H1 (cell line): ENCODE measurements at regions not wholly inside any gene's neighbourhood (a gene's known extent, or its start where the extent isn't known, plus 50 kb on each side); places are given as distances from the start of the nearest gene placed in this dataset.

Source experiments
- CTCF ChIA-PET: fragments of 300-600 bp; sonication (Branson Sonifier 250); formaldehyde crosslinking; loops from one replicate; lab custom pipeline; 2021; ENCODE audit not compliant: partially characterized antibody; lab: Charles Lee
- POLR2A ChIA-PET: fragments of 300-600 bp; sonication (Branson Sonifier 250); formaldehyde crosslinking; loops from one replicate; lab custom pipeline; 2021; ENCODE audit warnings: inconsistent platforms; ENCODE audit not compliant: partially characterized antibody; lab: Charles Lee
- DNase-seq, 2 experiments: peaks; one replicate each; pipeline versions ENCODE4 v3.0.0 to v3.0.0-alpha.2; 2010 to 2022; ENCODE audit warnings: low spot score in 2 of 2, low read depth in 1 of 2, mixed read lengths in 1 of 2
- FAIRE-seq: peaks from 2 replicates; lab custom pipeline; 2011; peaks lifted over from hg19 to GRCh38; lab: Jason Lieb, UNC
- H2AFZ ChIP-seq: 2 replicates; pipeline ENCODE4 v1.8.1; 2012; ENCODE audit warnings: low read length, inconsistent platforms
- H2AK5ac ChIP-seq: 2 replicates; pipeline ENCODE4 v1.6.1; 2013; ENCODE audit warnings: low read depth, low read length
- H2BK120ac ChIP-seq: replicated peaks from 2 replicates; pipeline ENCODE3; 2013; ENCODE audit warnings: low read depth, low read length, inconsistent platforms
- H2BK12ac ChIP-seq: 2 replicates; pipeline ENCODE4 v1.6.1; 2013; ENCODE audit warnings: low read depth, low read length
- H2BK15ac ChIP-seq: 2 replicates; pipeline ENCODE4 v1.6.1; 2013; ENCODE audit warnings: low read length
- H2BK20ac ChIP-seq: 2 replicates; pipeline ENCODE4 v1.6.1; 2013; ENCODE audit warnings: low read length
- H2BK5ac ChIP-seq: 2 replicates; pipeline ENCODE4 v1.6.1; 2013; ENCODE audit warnings: low read depth, low read length
- H3K14ac ChIP-seq: 2 replicates; pipeline ENCODE4 v1.6.1; 2013; ENCODE audit warnings: inconsistent platforms; ENCODE audit not compliant: insufficient read length
- H3K18ac ChIP-seq: 2 replicates; pipeline ENCODE4 v1.6.1; 2013; ENCODE audit warnings: low read length; ENCODE audit errors: extremely low read depth
- H3K23ac ChIP-seq: 2 replicates; pipeline ENCODE4 v1.6.1; 2013; ENCODE audit warnings: inconsistent platforms; ENCODE audit not compliant: insufficient read length
- H3K23me2 ChIP-seq: 2 replicates; pipeline ENCODE4 v1.6.1; 2013; ENCODE audit warnings: low read depth, low read length
- H3K27ac ChIP-seq: 2 replicates; pipeline ENCODE4 v1.6.1; 2011; ENCODE audit warnings: low read depth, low read length, inconsistent platforms
- H3K27me3 ChIP-seq, 4 experiments: replicated peaks in 1 of 4; 1 replicate in 1 of 4; 2 replicates in 3 of 4; pipeline versions ENCODE4 v1.6.1 to v1.8.1; 2011 to 2013; ENCODE audit warnings: low read length in 3 of 4, mild to moderate bottlenecking in 3 of 4, inconsistent platforms in 2 of 4, mixed read lengths in 2 of 4, moderate library complexity in 1 of 4; ENCODE audit not compliant: control insufficient read depth in 3 of 4, insufficient read depth in 3 of 4; ENCODE audit errors: extremely low read depth in 1 of 4
- H3K36me3 ChIP-seq, 4 experiments: 2 replicates each; pipeline versions ENCODE4 v1.6.1 to v1.8.1; 2011 to 2013; ENCODE audit warnings: mild to moderate bottlenecking in 4 of 4, low read length in 3 of 4, moderate library complexity in 2 of 4, control low read depth in 1 of 4, inconsistent platforms in 1 of 4; ENCODE audit not compliant: insufficient read depth in 4 of 4, control insufficient read depth in 2 of 4
- H3K4ac ChIP-seq: replicated peaks from 2 replicates; pipeline ENCODE3; 2013; ENCODE audit warnings: low read length, low read depth, mixed read lengths, inconsistent platforms; ENCODE audit not compliant: insufficient read length
- H3K4me1 ChIP-seq, 4 experiments: replicated peaks in 1 of 4; 1 replicate in 1 of 4; 2 replicates in 3 of 4; pipeline versions ENCODE4 v1.6.1 to v1.8.1; 2011 to 2013; ENCODE audit warnings: low read length in 3 of 4, inconsistent platforms in 2 of 4, mixed read lengths in 1 of 4; ENCODE audit not compliant: insufficient read depth in 4 of 4, control insufficient read depth in 3 of 4
- H3K4me2 ChIP-seq, 2 experiments: 2 replicates each; pipeline versions ENCODE4 v1.6.1 to v1.8.1; 2011 to 2013; ENCODE audit warnings: low read depth in 2 of 2, low read length in 2 of 2, control low read depth in 1 of 2, inconsistent platforms in 1 of 2, mild to moderate bottlenecking in 1 of 2; ENCODE audit not compliant: insufficient read depth in 1 of 2
- H3K4me3 ChIP-seq, 4 experiments: fragments of 200-600, 300-600 bp in 1 of 4; sonication (generic), shearing (Covaris generic), sonication (Bioruptor Twin) in 1 of 4; 2 replicates each; pipeline versions ENCODE4 v1.5.1 to v1.8.1; 2011 to 2016; ENCODE audit warnings: low read length in 4 of 4, low read depth in 3 of 4, control low read depth in 2 of 4, inconsistent platforms in 2 of 4, mild to moderate bottlenecking in 2 of 4, mixed read lengths in 1 of 4, moderate library complexity in 1 of 4; ENCODE audit not compliant: insufficient read depth in 2 of 4; ENCODE audit errors: extremely low read depth in 1 of 4
- H3K56ac ChIP-seq: replicated peaks from 2 replicates; pipeline ENCODE3; 2013; ENCODE audit warnings: low read depth, mild to moderate bottlenecking, mixed read lengths, low read length, inconsistent platforms; ENCODE audit not compliant: insufficient read length
- H3K79me1 ChIP-seq: 2 replicates; pipeline ENCODE4 v1.6.1; 2013; ENCODE audit warnings: low read depth, low read length, control low read depth
- H3K79me2 ChIP-seq, 2 experiments: 2 replicates each; pipeline versions ENCODE4 v1.6.1 to v1.8.1; 2012 to 2013; ENCODE audit warnings: low read length in 2 of 2, mild to moderate bottlenecking in 2 of 2, inconsistent platforms in 1 of 2; ENCODE audit not compliant: insufficient read depth in 2 of 2, control insufficient read depth in 1 of 2
- H3K9ac ChIP-seq, 4 experiments: replicated peaks in 1 of 4; 1 replicate in 1 of 4; 2 replicates in 3 of 4; pipeline versions ENCODE4 v1.6.1 to v1.8.1; 2011 to 2013; ENCODE audit warnings: low read depth in 3 of 4, low read length in 3 of 4, control low read depth in 2 of 4, mild to moderate bottlenecking in 2 of 4, moderate library complexity in 2 of 4, inconsistent platforms in 1 of 4; ENCODE audit errors: extremely low read depth in 1 of 4
- H3K9me3 ChIP-seq, 2 experiments: 2 replicates each; pipeline versions ENCODE4 v1.6.1 to v1.8.1; 2012 to 2013; ENCODE audit warnings: mild to moderate bottlenecking in 2 of 2, moderate library complexity in 2 of 2, control low read depth in 1 of 2, inconsistent platforms in 1 of 2, low read depth in 1 of 2, low read length in 1 of 2, mixed read lengths in 1 of 2; ENCODE audit not compliant: insufficient read depth in 2 of 2
- H4K20me1 ChIP-seq, 2 experiments: replicated peaks in 1 of 2; 2 replicates each; pipeline versions ENCODE3 to v1.8.1; 2011 to 2013; ENCODE audit warnings: inconsistent platforms in 2 of 2, low read length in 2 of 2, mild to moderate bottlenecking in 1 of 2; ENCODE audit not compliant: insufficient read depth in 2 of 2, control insufficient read depth in 1 of 2
- H4K5ac ChIP-seq: 2 replicates; pipeline ENCODE4 v1.6.1; 2013; ENCODE audit warnings: low read length, low read depth, mixed read lengths, inconsistent platforms; ENCODE audit not compliant: insufficient read length
- H4K8ac ChIP-seq: 2 replicates; pipeline ENCODE4 v1.8.0; 2013; ENCODE audit warnings: mild to moderate bottlenecking, moderate library complexity, low read length, inconsistent platforms; ENCODE audit not compliant: insufficient read depth; ENCODE audit errors: extremely low read depth
- H4K91ac ChIP-seq: replicated peaks from 2 replicates; pipeline ENCODE3; 2013; ENCODE audit warnings: low read length, mixed read lengths, inconsistent platforms; ENCODE audit not compliant: insufficient read length
- ASH2L ChIP-seq: fragments of 200-600, 300-600 bp; sonication (generic); IDR thresholded peaks from one replicate; pipeline ENCODE4 v1.7.1; 2017; ENCODE audit warnings: low read length
- BRCA1 ChIP-seq: IDR thresholded peaks from 2 replicates; pipeline ENCODE4 v1.6.1; 2012; ENCODE audit warnings: low read depth, low read length, improper control_type of control experiment
- CREB1 ChIP-seq: IDR thresholded peaks from 2 replicates; pipeline ENCODE4 v1.6.1; 2012; ENCODE audit warnings: inconsistent platforms
- CTBP2 ChIP-seq: IDR thresholded peaks from 2 replicates; pipeline ENCODE4 v1.7.0; 2011; ENCODE audit warnings: borderline replicate concordance, mild to moderate bottlenecking, moderate library complexity, mixed read lengths, low read length; ENCODE audit not compliant: insufficient read depth, insufficient read length
- EGR1 ChIP-seq: IDR thresholded peaks from 2 replicates; pipeline ENCODE4 v1.6.1; 2011; ENCODE audit warnings: low read depth, low read length, borderline replicate concordance
- GABPA ChIP-seq: IDR thresholded peaks from 2 replicates; pipeline ENCODE4 v1.6.1; 2011; ENCODE audit warnings: mild to moderate bottlenecking, low read length, moderate library complexity, borderline replicate concordance; ENCODE audit not compliant: insufficient read depth
- KDM4A ChIP-seq: IDR thresholded peaks from one replicate; pipeline ENCODE4 v1.7.1; 2012; ENCODE audit warnings: low read depth, mild to moderate bottlenecking, moderate library complexity, low read length, inconsistent platforms; ENCODE audit not compliant: severe bottlenecking
- KDM5A ChIP-seq: fragments of 200-600 bp; IDR thresholded peaks from 2 replicates; pipeline ENCODE4 v1.7.1; 2012; ENCODE audit warnings: mild to moderate bottlenecking, low read length, inconsistent platforms, mixed read lengths
- NRF1 ChIP-seq: IDR thresholded peaks from 2 replicates; pipeline ENCODE4 v1.6.1; 2011; ENCODE audit warnings: mild to moderate bottlenecking, low read depth, low read length, improper control_type of control experiment
- PHF8 ChIP-seq: fragments of 200-600 bp; sonication (generic); conservative IDR thresholded peaks from 2 replicates; pipeline ENCODE4 v1.7.1; 2012; ENCODE audit warnings: low read depth, mild to moderate bottlenecking, inconsistent platforms, low read length, moderate library complexity
- POU5F1 ChIP-seq: IDR thresholded peaks from 2 replicates; pipeline ENCODE4 v1.6.1; 2011; ENCODE audit warnings: low read depth, mild to moderate bottlenecking, low read length, moderate library complexity
- RFX5 ChIP-seq: IDR thresholded peaks from 2 replicates; pipeline ENCODE4 v1.6.1; 2011; ENCODE audit warnings: low read depth, low read length, improper control_type of control experiment, borderline replicate concordance
- TBP ChIP-seq: IDR thresholded peaks from 2 replicates; pipeline ENCODE4 v1.6.1; 2011; ENCODE audit warnings: low read depth, low read length, improper control_type of control experiment
- TCF12 ChIP-seq: IDR thresholded peaks from 2 replicates; pipeline ENCODE4 v1.6.1; 2011; ENCODE audit warnings: low read depth, mild to moderate bottlenecking, low read length
- YY1 ChIP-seq: IDR thresholded peaks from 2 replicates; pipeline ENCODE4 v1.6.1; 2011; ENCODE audit warnings: low read depth, mild to moderate bottlenecking, low read length
- ZNF274 ChIP-seq: IDR thresholded peaks from 2 replicates; pipeline ENCODE4 v1.7.0; 2012; ENCODE audit warnings: low read length, borderline replicate concordance; ENCODE audit errors: extremely low read depth
- WGBS, 2 experiments: shearing (Covaris generic) in 1 of 2; methylation state at CpG; one replicate each; pipeline versions ENCODE4 v1.1.6 to v1.1.7; 2013 to 2015; ENCODE audit warnings: low lambda C conversion rate in 2 of 2, mixed read lengths in 2 of 2, inconsistent platforms in 1 of 2, low coverage in 1 of 2, missing lambda C conversion rate in 1 of 2; ENCODE audit not compliant: insufficient replicate concordance in 2 of 2, insufficient coverage in 1 of 2, insufficient read length in 1 of 2; ENCODE audit errors: extremely low coverage in 1 of 2, missing lambda C conversion rate in 1 of 2; 5-methylcytosine and 5-hydroxymethylcytosine counted together

DNA sequence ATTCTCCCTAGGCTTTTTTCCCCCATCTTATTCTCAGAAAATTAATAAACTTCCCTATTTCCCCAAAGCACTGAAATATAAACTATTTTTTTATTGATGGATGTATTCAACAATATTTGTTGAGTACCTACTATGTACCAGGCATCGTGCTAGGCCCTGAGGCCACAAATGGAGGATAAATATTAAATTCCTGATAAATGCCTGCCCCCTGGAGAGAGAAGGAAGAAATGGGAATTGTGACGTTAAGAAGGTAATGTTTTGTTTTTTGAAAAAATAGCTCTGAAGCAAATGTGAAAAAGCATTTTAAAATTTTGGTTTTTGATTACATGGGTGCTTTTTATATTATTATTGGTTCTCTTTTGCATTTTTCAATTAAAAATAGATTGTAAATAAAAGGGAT lies 60.5 kb upstream of the DPT start:
- Histone ChIP-seq H2BK12ac (no peak overlapping the region), H3K56ac (no peak overlapping the region), H3K79me2 (no peaks in the 10 kb centered on the region), H2AFZ (no peak overlapping the region), H3K23me2 (no peaks in the 10 kb centered on the region; the same call in 1 of the 2 replicates), H2BK5ac (no peak overlapping the region), H3K9ac (no peak overlapping the region), H3K36me3 (no peaks in the 10 kb centered on the region), H3K4me3 (no peak overlapping the region), H2BK15ac (no peak overlapping the region), H3K18ac (no peak overlapping the region), H3K79me1 (no peaks in the 10 kb centered on the region), H3K27me3 (no peaks in the 10 kb centered on the region), H3K4ac (no peak overlapping the region), H2BK120ac (no peak overlapping the region), H4K91ac (no peak overlapping the region), H4K20me1 (no peaks in the 10 kb centered on the region), H2AK5ac (no peak overlapping the region), H3K4me1 (no peaks in the 10 kb centered on the region), H3K23ac (no peak overlapping the region), H3K14ac (no peak overlapping the region), H3K9me3 (no peaks in the 10 kb centered on the region), H4K8ac (no peak overlapping the region), H2BK20ac (no peak overlapping the region), H3K4me2 (no peak overlapping the region), H4K5ac (no peak overlapping the region), H3K27ac (no peak overlapping the region)
- FAIRE-seq = no peak
- TF ChIP-seq KDM4A (no peak), ASH2L (no peak), CTBP2 (no peak), POU5F1 (no peak), RFX5 (no peak), KDM5A (no peak), ZNF274 (no peak), CREB1 (no peak), NRF1 (no peak), EGR1 (no peak), TCF12 (no peak), GABPA (no peak), YY1 (no peak), BRCA1 (no peak), PHF8 (no peak), TBP (no peak)
- ChIA-PET CTCF (interaction anchor here (0.8 kb wide), 1 partner anchor 133 kb away, joined by 3 read pairs; no protein-coding TSS in a partner anchor), POLR2A (no interaction called here)
- DNase-seq = no peak
- WGBS, 2 experiments = 88 to 100% methylated on average over 1 to 2 of the region's 2 CpGs
